DOHH2 (cell line): ENCODE measurements at regions not wholly inside any gene's neighbourhood (a gene's known extent, or its start where the extent isn't known, plus 50 kb on each side); places are given as distances from the start of the nearest gene placed in this dataset.
A peak's percentile ranks its signal among the peaks of the same experiment; 100 is the strongest.

Experiments used
- H3F3A ChIP-seq: fragments of 200-600 bp; sonication (generic), shearing (Covaris generic); 2 replicates; pipeline ENCODE4 v1.6.0; 2016; ENCODE audit warnings: antibody characterized with exemption, mild to moderate bottlenecking; ENCODE audit not compliant: control insufficient read depth, insufficient read depth
- H3K27ac ChIP-seq: fragments of 200-600 bp; sonication (generic); 2 replicates; pipeline ENCODE4 v1.5.1; 2014; ENCODE audit warnings: low read depth, mild to moderate bottlenecking, low read length, moderate library complexity
- H3K27me3 ChIP-seq: fragments of 200-600 bp; sonication (generic); 2 replicates; pipeline ENCODE4 v1.6.1; 2014; ENCODE audit warnings: mild to moderate bottlenecking, low read length, mixed read lengths; ENCODE audit not compliant: control insufficient read depth
- H3K36me3 ChIP-seq: fragments of 200-600 bp; sonication (generic); 2 replicates; pipeline ENCODE4 v1.6.1; 2014; ENCODE audit warnings: mild to moderate bottlenecking, low read length, moderate library complexity, mixed read lengths; ENCODE audit not compliant: control insufficient read depth
- H3K4me1 ChIP-seq: fragments of 200-600 bp; sonication (generic); 2 replicates; pipeline ENCODE4 v1.6.1; 2014; ENCODE audit warnings: mild to moderate bottlenecking, low read length, mixed read lengths; ENCODE audit not compliant: control insufficient read depth
- H3K4me2 ChIP-seq: fragments of 200-600 bp; sonication (generic); 2 replicates; pipeline ENCODE4 v1.6.0; 2014; ENCODE audit warnings: mild to moderate bottlenecking, low read length, moderate library complexity
- H3K4me3 ChIP-seq: fragments of 200-600 bp; sonication (generic); 2 replicates; pipeline ENCODE4 v1.5.1; 2014; ENCODE audit warnings: mild to moderate bottlenecking, low read length, mixed read lengths
- H3K79me2 ChIP-seq: fragments of 200-600 bp; sonication (generic); 2 replicates; pipeline ENCODE4 v1.6.1; 2014; ENCODE audit warnings: mild to moderate bottlenecking, low read length, mixed read lengths; ENCODE audit not compliant: control insufficient read depth
- H3K9me2 ChIP-seq: fragments of 200-600 bp; sonication (generic); replicated peaks from 2 replicates; pipeline ENCODE4 v1.6.1; 2014; ENCODE audit warnings: mild to moderate bottlenecking, low read length, mixed read lengths; ENCODE audit not compliant: control insufficient read depth
- H3K9me3 ChIP-seq: fragments of 200-600 bp; sonication (generic); 2 replicates; pipeline ENCODE4 v1.6.1; 2014; ENCODE audit warnings: antibody characterized with exemption, low read length, mixed read lengths; ENCODE audit not compliant: control insufficient read depth, insufficient read depth
- H4K20me1 ChIP-seq: fragments of 200-600 bp; sonication (generic); 2 replicates; pipeline ENCODE4 v1.6.0; 2014; ENCODE audit warnings: low read depth, mild to moderate bottlenecking, antibody characterized with exemption, low read length, moderate library complexity; ENCODE audit not compliant: control insufficient read depth, insufficient read depth
- CTCF ChIP-seq: fragments of 200-600 bp; sonication (generic); IDR thresholded peaks from one replicate; pipeline ENCODE4 v1.5.1; 2014; ENCODE audit warnings: antibody characterized with exemption, mild to moderate bottlenecking, low read depth, low read length; ENCODE audit not compliant: poor library complexity, severe bottlenecking
- EZH2phosphoT487 ChIP-seq: fragments of 200-600 bp; sonication (generic); IDR thresholded peaks from 2 replicates; pipeline ENCODE4 v1.6.1; 2017; ENCODE audit warnings: borderline replicate concordance, mild to moderate bottlenecking, antibody characterized with exemption, low read length, moderate library complexity, mixed read lengths

- Histone ChIP-seq H3K9me3 (no peaks in the 10 kb centered on the region), H3K36me3 (no peaks in the 10 kb centered on the region), H4K20me1 (no peaks in the 10 kb centered on the region), H3F3A (no peaks in the 10 kb centered on the region), H3K27me3 (no peaks in the 10 kb centered on the region), H3K4me1 (peaks cover 18% of the 10 kb centered on the region), H3K4me2 (peak overlapping the region; percentile 58; the same call in 1 of the 2 replicates), H3K9me2 (no peaks in the 10 kb centered on the region), H3K27ac (no peak overlapping the region), H3K79me2 (no peaks in the 10 kb centered on the region), H3K4me3 (no peak overlapping the region)
- TF ChIP-seq EZH2phosphoT487, result no peak
- TF ChIP-seq CTCF, result no peak
Measured at GRCh38 chr2:236403125-236403524, 138.9 kb upstream of the ASB18 start.

- no peak for TF ChIP-seq CTCF
- TF ChIP-seq EZH2phosphoT487, result no peak
- no peaks in the 10 kb centered on the region for H3K27me3 ChIP-seq
- no peaks in the 10 kb centered on the region; the same call in 1 of the 2 replicates for H3K9me3 ChIP-seq
- no peaks in the 10 kb centered on the region for H3K79me2 ChIP-seq
- H3K27ac ChIP-seq, result no peak overlapping the region
- no peaks in the 10 kb centered on the region for H3K36me3 ChIP-seq
- peaks cover 18% of the 10 kb centered on the region for H3K4me1 ChIP-seq
- H3K9me2 ChIP-seq, result no peaks in the 10 kb centered on the region
- H3K4me2 ChIP-seq, result no peak overlapping the region
- no peaks in the 10 kb centered on the region for H3F3A ChIP-seq
- no peak overlapping the region for H3K4me3 ChIP-seq
- no peaks in the 10 kb centered on the region for H4K20me1 ChIP-seq
Measured at GRCh38 chr2:236403811-236404210, 139.6 kb upstream of the ASB18 start.

GRCh38 chr2:236404346-236404745 lies 140.1 kb upstream of the ASB18 start:
- no peaks in the 10 kb centered on the region for H3F3A ChIP-seq
- no peaks in the 10 kb centered on the region for H4K20me1 ChIP-seq
- no peak for TF ChIP-seq CTCF
- no peak for TF ChIP-seq EZH2phosphoT487
- H3K4me2 ChIP-seq, result no peak overlapping the region
- no peaks in the 10 kb centered on the region; the same call in 1 of the 2 replicates for H3K9me3 ChIP-seq
- no peaks in the 10 kb centered on the region for H3K79me2 ChIP-seq
- H3K4me3 ChIP-seq, result no peak overlapping the region
- peaks cover 18% of the 10 kb centered on the region for H3K4me1 ChIP-seq
- H3K27me3 ChIP-seq, result no peaks in the 10 kb centered on the region
- no peaks in the 10 kb centered on the region for H3K36me3 ChIP-seq
- H3K27ac ChIP-seq, result no peak overlapping the region
- no peaks in the 10 kb centered on the region for H3K9me2 ChIP-seq

- H3K4me1 ChIP-seq, result peaks cover 18% of the 10 kb centered on the region
- no peaks in the 10 kb centered on the region for H3K27me3 ChIP-seq
- no peaks in the 10 kb centered on the region for H3F3A ChIP-seq
- H3K79me2 ChIP-seq, result no peaks in the 10 kb centered on the region
- H3K36me3 ChIP-seq, result no peaks in the 10 kb centered on the region
- H3K4me3 ChIP-seq, result no peak overlapping the region
- H3K9me2 ChIP-seq, result no peaks in the 10 kb centered on the region
- no peaks in the 10 kb centered on the region for H4K20me1 ChIP-seq
- no peak for TF ChIP-seq EZH2phosphoT487
- TF ChIP-seq CTCF, result no peak
- H3K27ac ChIP-seq, result no peak overlapping the region
- no peaks in the 10 kb centered on the region; the same call in 1 of the 2 replicates for H3K9me3 ChIP-seq
- no peak overlapping the region for H3K4me2 ChIP-seq
Measured at GRCh38 chr2:236405357-236405756, 141.2 kb upstream of the ASB18 start.
